ENCODE measurements at regions not wholly inside any gene's neighbourhood (a gene's known extent, or its start where the extent isn't known, plus 50 kb on each side); places are given as distances from the start of the nearest gene placed in this dataset.

DNA sequence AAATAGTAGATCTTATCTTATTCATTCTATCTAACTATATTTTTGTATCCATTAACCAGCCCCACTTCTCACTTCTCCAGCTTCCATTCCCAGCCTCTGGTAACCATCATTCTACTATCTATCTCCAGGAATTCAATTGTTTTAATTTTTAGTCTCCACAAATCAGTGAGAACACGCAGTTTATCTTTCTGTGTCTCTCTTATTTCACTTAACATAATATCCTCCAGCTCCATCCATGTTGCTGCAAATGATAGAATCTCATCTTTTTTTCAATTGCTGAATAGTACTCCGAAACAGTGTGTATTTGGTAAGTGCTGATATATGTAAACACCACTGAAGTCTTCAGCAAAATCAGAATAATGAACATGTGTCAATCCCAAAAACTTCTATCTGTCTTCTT, 587.2 kb upstream of the ATP2B1 start:
- TF ChIP-seq, protein P1, sequence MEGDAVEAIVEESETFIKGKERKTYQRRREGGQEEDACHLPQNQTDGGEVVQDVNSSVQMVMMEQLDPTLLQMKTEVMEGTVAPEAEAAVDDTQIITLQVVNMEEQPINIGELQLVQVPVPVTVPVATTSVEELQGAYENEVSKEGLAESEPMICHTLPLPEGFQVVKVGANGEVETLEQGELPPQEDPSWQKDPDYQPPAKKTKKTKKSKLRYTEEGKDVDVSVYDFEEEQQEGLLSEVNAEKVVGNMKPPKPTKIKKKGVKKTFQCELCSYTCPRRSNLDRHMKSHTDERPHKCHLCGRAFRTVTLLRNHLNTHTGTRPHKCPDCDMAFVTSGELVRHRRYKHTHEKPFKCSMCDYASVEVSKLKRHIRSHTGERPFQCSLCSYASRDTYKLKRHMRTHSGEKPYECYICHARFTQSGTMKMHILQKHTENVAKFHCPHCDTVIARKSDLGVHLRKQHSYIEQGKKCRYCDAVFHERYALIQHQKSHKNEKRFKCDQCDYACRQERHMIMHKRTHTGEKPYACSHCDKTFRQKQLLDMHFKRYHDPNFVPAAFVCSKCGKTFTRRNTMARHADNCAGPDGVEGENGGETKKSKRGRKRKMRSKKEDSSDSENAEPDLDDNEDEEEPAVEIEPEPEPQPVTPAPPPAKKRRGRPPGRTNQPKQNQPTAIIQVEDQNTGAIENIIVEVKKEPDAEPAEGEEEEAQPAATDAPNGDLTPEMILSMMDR (IDR thresholded peaks at IDR 0.05) = no peak
- no peak for TF ChIP-seq POLR2A (IDR thresholded peaks at IDR 0.05)

Measured in thyroid gland (tissue), 4 donors.